VCaP (cell line): ENCODE measurements at regions not wholly inside any gene's neighbourhood (a gene's known extent, or its start where the extent isn't known, plus 50 kb on each side); places are given as distances from the start of the nearest gene placed in this dataset.

Source experiments
- H3K27ac ChIP-seq: fragments of 450-650 bp; 2 replicates; pipeline ENCODE4 v1.5.1; 2017
- TF ChIP-seq, protein P1 (sequence below): fragments of 450-650 bp; conservative IDR thresholded peaks from 2 replicates; pipeline ENCODE4 v1.5.1; 2017; ENCODE audit warnings: mild to moderate bottlenecking, moderate library complexity

DNA sequence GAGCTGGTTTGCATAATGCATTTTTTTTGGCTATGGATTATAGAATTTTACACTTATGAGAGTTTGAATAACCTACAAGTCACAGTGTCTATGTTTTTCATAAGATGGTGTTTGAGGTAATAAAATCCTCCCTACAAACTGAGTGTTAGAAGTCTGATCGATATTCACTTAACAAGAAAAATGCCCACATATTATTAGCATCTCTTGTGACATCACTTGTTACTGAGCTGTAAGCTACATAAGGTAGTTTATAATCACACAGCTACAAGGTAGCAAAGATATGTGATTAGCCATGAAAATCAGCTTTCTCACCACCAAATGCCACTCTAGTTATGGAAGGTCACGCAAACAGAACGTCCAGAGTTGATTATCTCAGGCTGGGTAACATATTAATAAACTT is 669.6 kb downstream of the PCDH18 start:
- no peak overlapping the region for H3K27ac ChIP-seq
- TF ChIP-seq, protein P1, sequence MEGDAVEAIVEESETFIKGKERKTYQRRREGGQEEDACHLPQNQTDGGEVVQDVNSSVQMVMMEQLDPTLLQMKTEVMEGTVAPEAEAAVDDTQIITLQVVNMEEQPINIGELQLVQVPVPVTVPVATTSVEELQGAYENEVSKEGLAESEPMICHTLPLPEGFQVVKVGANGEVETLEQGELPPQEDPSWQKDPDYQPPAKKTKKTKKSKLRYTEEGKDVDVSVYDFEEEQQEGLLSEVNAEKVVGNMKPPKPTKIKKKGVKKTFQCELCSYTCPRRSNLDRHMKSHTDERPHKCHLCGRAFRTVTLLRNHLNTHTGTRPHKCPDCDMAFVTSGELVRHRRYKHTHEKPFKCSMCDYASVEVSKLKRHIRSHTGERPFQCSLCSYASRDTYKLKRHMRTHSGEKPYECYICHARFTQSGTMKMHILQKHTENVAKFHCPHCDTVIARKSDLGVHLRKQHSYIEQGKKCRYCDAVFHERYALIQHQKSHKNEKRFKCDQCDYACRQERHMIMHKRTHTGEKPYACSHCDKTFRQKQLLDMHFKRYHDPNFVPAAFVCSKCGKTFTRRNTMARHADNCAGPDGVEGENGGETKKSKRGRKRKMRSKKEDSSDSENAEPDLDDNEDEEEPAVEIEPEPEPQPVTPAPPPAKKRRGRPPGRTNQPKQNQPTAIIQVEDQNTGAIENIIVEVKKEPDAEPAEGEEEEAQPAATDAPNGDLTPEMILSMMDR, result no peak

DNA sequence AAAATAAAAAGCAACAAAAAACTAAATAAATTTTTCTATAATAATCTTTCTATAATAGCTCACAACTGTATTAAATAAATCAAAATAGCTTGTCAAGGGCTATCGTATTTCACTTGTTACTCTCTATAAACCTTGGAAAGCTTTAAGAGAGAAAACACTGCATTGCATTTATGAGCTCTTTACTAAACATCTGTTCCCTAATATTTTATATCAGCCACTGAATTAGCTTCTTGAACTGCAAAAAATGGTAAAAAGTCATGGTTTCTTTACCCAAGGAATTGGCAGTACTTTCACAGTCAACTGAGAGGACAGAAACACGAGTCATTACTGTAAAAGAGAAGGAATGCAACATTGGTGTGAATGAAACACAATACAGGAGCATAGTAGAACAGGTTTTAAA is 671.2 kb downstream of the PCDH18 start:
- TF ChIP-seq, protein P1, result no peak

DNA sequence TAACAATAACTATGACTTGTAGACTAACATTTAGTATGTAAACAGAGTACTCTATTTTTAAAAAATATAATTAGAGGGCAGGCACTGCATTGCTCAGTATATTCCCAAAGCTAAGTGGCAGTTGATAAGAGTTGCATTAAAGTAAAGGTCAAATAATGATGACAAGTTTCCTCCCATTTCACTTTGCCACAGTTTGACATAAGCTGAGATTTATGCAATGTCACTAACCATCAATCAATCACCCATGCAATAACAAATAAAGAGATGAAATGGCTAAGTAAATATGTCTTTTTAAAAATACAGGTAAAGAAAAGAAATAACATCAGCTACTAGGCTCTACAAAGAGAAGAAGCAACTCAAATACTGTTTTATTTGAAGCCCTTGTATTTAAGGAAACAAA is 673.4 kb downstream of the PCDH18 start:
- TF ChIP-seq, protein P1, result no peak
- no peak overlapping the region for H3K27ac ChIP-seq

More for the DNA sequence above, 671.2 kb downstream of the PCDH18 start:
- no peak overlapping the region for H3K27ac ChIP-seq

DNA sequence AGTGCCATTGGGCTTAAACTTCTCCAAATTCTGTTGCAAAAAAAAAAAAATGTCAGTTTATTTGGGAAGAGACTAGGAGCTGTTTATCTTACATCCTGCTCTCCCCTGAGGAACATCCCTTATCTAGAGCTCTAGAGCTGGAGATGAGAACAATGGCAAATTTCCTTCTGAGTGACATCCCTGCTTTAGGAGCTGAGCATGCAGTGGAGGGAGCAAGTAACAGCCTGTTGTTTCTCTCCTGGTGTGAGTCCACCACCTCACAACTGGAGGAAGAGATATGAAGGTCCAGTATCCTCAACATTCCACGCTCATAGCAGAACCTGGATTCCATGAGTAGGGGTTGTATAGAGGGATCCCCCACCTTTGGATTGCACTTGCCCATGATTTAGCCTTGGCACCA is 676.4 kb downstream of the PCDH18 start:
- no peak overlapping the region for H3K27ac ChIP-seq
- TF ChIP-seq, protein P1, result no peak

DNA sequence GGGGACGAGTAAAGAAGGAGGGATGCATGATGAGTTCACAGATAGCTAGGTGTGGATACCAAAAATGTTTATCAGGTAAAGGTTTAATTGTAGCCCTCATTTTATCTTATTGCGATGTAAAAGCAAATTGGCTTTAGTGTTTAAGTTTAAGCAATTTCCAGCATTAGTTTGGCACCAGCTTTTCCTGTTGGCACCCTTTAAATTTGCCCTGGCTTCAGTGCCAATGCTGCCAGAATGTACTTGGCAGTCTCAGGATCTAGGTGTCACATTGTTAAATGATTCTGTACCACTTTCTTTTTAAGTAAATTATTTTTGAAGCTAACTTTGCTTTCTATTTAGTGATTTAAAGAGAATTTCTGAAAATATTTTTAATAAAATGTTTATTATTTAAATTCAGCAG is 681.8 kb downstream of the PCDH18 start:
- TF ChIP-seq, protein P1, result no peak
- no peak overlapping the region for H3K27ac ChIP-seq

DNA sequence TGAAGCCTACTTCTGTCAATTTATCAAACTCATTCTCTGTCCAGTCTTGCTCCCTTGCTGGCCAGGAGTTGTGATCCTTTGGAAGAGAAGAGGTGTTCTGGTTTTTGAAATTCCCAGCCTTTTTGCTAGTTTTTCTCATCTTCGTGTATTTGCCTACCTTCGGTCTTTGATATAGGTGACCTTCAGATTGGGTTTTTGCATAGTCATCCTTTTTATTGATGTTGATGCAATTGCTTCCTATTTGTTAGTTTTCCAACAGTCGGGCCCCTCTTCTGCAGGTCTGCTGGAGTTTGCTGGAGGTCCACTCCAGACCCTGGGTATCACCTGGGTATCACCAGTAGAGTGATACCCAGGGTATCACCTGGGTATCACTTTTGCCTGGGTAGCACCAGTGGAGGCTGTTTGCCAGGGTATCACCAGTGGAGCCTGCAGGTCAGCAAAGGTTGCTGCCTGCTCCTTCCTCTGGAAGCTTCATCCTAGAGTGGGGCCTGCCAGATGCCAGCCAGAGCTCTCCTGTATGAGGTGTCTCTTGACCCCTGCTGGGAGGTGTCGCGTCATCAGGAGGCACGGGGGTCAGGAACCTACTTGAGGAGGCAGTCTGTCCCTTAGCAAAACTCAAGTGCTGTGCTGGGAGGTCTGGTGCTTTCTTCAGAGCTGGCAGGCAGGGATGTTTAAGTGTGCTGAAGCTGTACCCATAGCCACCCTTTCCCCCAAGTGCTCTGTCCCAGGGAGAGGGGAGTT is 684.2 kb downstream of the PCDH18 start:
- no peak overlapping the region for H3K27ac ChIP-seq
- TF ChIP-seq, protein P1, result no peak

DNA sequence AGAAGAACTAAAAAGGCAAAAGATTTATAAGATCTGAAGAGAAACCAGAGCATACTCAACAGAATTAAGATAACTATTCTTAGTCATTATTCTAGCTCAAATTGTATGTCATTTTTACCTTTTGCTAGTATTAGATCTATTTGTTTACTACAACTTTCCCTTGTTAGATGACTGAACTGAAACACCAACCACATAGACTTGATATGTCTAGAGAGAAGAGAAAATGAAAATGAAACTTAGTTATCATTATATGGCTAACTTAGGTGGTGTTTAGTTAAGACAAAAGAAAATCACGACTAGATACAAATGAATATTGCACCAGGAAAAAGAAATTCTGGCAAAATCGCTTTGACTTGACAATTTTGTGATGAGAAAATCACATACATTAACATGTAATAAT is 690.8 kb downstream of the PCDH18 start:
- TF ChIP-seq, protein P1, result no peak
- no peak overlapping the region for H3K27ac ChIP-seq
